Type B pancreatic cell (in vitro differentiated cells): ENCODE measurements at regions not wholly inside any gene's neighbourhood (a gene's known extent, or its start where the extent isn't known, plus 50 kb on each side); places are given as distances from the start of the nearest gene placed in this dataset.

ENCODE experiments used
- DNase-seq: peaks from one replicate; pipeline ENCODE4 v3.0.0; 2021; ENCODE audit warnings: mixed read lengths; ENCODE audit not compliant: unreplicated experiment; ENCODE audit errors: extremely low spot score
- H3K27ac Mint-ChIP-seq: 2 replicates; pipeline ENCODE4 v1.8.0; 2021; ENCODE audit warnings: mild to moderate bottlenecking, mixed read lengths
- H3K27me3 Mint-ChIP-seq: 2 replicates; pipeline ENCODE4 v1.8.0; 2021; ENCODE audit warnings: mixed read lengths
- H3K36me3 Mint-ChIP-seq: 2 replicates; pipeline ENCODE4 v1.8.0; 2021; ENCODE audit warnings: mixed read lengths
- H3K4me1 Mint-ChIP-seq: one replicate; pipeline ENCODE4 v1.8.0; 2021; ENCODE audit warnings: mixed read lengths; ENCODE audit not compliant: unreplicated experiment
- H3K4me3 Mint-ChIP-seq: 2 replicates; pipeline ENCODE4 v1.8.0; 2021; ENCODE audit warnings: mild to moderate bottlenecking, mixed read lengths
- H3K9me3 Mint-ChIP-seq: 2 replicates; pipeline ENCODE4 v1.8.0; 2021; ENCODE audit warnings: mixed read lengths
- TF ChIP-seq, protein P1 (sequence below): fragments of 200-600 bp; sonication (generic); conservative IDR thresholded peaks from 2 replicates; pipeline ENCODE4 v1.5.0; 2021; ENCODE audit warnings: antibody characterized with exemption, mild to moderate bottlenecking

DNA sequence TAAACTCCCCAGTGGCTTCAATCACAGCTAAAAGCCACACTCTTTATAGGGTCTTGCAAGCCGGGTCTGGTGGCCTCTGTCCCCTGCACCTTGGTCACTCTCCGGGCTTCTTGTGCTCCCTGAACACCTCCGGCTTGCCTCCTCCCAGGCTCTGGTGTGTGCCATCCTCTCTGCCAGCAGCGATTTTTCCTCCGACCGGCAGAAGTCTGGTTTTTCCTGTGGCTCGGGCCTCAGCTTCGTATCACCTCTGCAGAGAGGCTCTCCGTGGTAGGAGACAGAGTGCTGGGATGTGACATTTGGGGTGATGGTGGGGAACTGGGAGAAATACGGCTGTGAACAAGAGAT is 58.8 kb upstream of the HPCAL1 start:
- H3K36me3 Mint-ChIP-seq = no peaks in the 10 kb centered on the region
- no peaks in the 10 kb centered on the region for H3K27me3 Mint-ChIP-seq
- H3K27ac Mint-ChIP-seq = no peak overlapping the region
- no peak for DNase-seq
- H3K4me3 Mint-ChIP-seq = no peak overlapping the region
- TF ChIP-seq, protein P1, sequence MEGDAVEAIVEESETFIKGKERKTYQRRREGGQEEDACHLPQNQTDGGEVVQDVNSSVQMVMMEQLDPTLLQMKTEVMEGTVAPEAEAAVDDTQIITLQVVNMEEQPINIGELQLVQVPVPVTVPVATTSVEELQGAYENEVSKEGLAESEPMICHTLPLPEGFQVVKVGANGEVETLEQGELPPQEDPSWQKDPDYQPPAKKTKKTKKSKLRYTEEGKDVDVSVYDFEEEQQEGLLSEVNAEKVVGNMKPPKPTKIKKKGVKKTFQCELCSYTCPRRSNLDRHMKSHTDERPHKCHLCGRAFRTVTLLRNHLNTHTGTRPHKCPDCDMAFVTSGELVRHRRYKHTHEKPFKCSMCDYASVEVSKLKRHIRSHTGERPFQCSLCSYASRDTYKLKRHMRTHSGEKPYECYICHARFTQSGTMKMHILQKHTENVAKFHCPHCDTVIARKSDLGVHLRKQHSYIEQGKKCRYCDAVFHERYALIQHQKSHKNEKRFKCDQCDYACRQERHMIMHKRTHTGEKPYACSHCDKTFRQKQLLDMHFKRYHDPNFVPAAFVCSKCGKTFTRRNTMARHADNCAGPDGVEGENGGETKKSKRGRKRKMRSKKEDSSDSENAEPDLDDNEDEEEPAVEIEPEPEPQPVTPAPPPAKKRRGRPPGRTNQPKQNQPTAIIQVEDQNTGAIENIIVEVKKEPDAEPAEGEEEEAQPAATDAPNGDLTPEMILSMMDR = no peak
- H3K4me1 Mint-ChIP-seq = peaks cover 11% of the 10 kb centered on the region
- no peaks in the 10 kb centered on the region for H3K9me3 Mint-ChIP-seq

DNA sequence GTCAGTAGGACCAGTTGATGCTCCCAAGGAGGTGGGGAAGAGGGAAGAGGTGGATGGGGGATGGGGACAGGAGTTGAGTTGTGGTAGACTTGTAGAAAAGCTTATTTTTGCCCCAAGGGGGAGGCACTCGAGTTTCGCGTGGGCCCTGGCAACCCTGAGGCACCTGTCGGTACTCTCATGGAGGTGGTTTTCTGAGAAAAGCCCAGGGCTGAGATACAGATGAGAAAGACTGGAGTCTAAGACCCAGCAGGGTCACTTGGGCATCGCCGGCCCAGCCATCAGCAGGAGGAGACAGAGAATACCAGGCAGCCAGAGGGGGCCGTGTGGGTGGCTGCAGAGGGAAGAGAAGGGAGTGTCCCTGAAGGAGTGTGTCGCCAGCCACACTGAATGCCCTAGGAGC is 57.7 kb upstream of the HPCAL1 start:
- no peak for DNase-seq
- TF ChIP-seq, protein P1 = no peak
- no peaks in the 10 kb centered on the region for H3K36me3 Mint-ChIP-seq
- no peak overlapping the region for H3K4me3 Mint-ChIP-seq
- no peaks in the 10 kb centered on the region for H3K9me3 Mint-ChIP-seq
- H3K27ac Mint-ChIP-seq = no peak overlapping the region
- H3K27me3 Mint-ChIP-seq = no peaks in the 10 kb centered on the region
- peaks cover 11% of the 10 kb centered on the region for H3K4me1 Mint-ChIP-seq

DNA sequence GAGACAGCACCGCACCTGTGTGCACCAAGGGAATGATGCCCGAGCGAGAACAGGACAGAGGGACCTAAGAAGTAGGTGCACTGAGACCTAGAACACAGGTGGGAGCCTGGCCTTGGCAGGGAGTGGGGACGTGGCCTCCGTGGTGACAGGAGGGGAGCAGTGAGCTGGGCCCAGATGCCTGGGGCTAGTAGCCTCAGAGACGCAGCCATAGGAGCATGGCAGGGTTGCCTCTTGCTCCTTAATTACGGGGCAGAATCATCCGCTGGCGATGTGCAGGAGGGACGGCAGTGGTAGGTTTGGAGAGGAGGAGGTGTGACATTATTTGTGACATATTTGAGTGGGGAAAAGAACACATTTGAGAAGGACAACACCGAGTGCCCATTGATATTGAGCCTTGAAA is 57.0 kb upstream of the HPCAL1 start:
- DNase-seq = no peak
- no peaks in the 10 kb centered on the region for H3K9me3 Mint-ChIP-seq
- peaks cover 11% of the 10 kb centered on the region for H3K4me1 Mint-ChIP-seq
- no peak overlapping the region for H3K4me3 Mint-ChIP-seq
- no peaks in the 10 kb centered on the region for H3K36me3 Mint-ChIP-seq
- H3K27me3 Mint-ChIP-seq = no peaks in the 10 kb centered on the region
- TF ChIP-seq, protein P1 = no peak
- no peak overlapping the region for H3K27ac Mint-ChIP-seq

DNA sequence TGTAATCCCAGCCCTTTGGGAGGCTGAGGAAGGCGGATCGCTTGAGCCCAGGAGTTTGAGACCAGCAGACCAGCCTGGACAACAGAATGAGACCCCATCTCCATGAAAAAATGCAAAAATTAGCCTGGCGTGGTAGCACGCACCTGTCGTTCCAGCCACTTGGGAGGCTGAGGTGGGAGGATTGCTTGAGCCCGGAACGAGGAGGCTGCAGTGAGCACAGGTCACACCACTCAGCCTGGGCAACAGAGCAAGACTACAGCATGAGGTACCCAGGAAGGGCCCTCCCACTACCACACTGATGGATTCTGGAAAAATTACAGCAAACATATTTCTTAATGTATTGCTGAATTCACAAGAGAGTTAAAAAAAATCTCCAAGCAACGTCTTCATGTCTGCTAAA is 56.3 kb upstream of the HPCAL1 start:
- Mint-ChIP-seq H3K36me3 (no peaks in the 10 kb centered on the region), H3K4me1 (peaks cover 11% of the 10 kb centered on the region), H3K9me3 (no peaks in the 10 kb centered on the region), H3K4me3 (no peak overlapping the region), H3K27ac (no peak overlapping the region), H3K27me3 (no peaks in the 10 kb centered on the region)
- no peak for DNase-seq
- TF ChIP-seq, protein P1 = no peak

DNA sequence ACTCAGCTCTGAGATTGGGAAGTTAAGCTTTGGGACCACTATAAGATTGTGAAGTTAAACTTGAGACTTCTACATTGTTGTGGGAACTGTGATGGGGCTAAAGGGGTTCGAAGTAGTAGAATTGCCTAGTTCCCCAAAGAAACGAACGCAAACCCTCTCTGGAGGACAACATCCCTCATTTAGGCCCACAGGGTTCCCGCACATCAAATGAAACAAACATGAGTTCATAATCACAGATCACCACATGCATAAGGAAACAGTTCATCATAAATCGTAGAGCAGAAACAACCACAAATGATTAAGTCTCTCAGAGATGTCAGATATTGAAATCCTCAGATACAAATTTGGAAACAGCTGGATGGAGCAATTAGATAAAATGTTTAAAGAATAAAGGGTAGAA is 55.9 kb upstream of the HPCAL1 start:
- no peak overlapping the region for H3K27ac Mint-ChIP-seq
- peaks cover 11% of the 10 kb centered on the region for H3K4me1 Mint-ChIP-seq
- DNase-seq = no peak
- no peaks in the 10 kb centered on the region for H3K27me3 Mint-ChIP-seq
- H3K4me3 Mint-ChIP-seq = no peak overlapping the region
- TF ChIP-seq, protein P1 = no peak
- no peaks in the 10 kb centered on the region for H3K36me3 Mint-ChIP-seq
- H3K9me3 Mint-ChIP-seq = no peaks in the 10 kb centered on the region

DNA sequence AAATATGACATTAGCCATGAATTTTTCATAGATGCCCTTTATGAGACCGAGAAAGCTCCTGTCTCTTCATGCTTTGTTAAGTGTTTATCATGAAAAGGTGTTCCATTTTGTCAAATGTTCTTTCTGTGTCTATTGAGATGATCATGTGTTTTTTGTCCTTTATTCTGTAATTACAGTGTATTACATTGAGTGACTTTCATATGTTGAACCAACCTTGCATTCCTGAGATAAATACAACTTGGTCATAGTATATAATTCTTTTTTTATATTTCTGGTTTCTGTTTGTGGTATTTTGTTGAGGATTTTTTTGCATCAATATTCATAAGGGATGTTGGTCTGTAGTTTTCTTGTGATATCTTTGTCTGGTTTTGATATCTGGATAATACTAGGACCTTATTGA is 52.9 kb upstream of the HPCAL1 start:
- Mint-ChIP-seq H3K36me3 (no peaks in the 10 kb centered on the region), H3K27me3 (no peaks in the 10 kb centered on the region), H3K9me3 (no peaks in the 10 kb centered on the region), H3K27ac (no peak overlapping the region), H3K4me1 (no peaks in the 10 kb centered on the region), H3K4me3 (no peak overlapping the region)
- DNase-seq = no peak
- TF ChIP-seq, protein P1 = no peak
